DMS114 treated with DMSO at 0.1 percent for 48 hours (cell line): ENCODE measurements at regions not wholly inside any gene's neighbourhood (a gene's known extent, or its start where the extent isn't known, plus 50 kb on each side); places are given as distances from the start of the nearest gene placed in this dataset.
"Not testable (repeated sequence)": the region's sequence is repeated elsewhere in the genome, so short reads cannot be mapped to it uniquely, and the experiment has no call there.

Experiments
- DNase-seq: peaks from one replicate; lab custom pipeline; 2025; ENCODE audit not compliant: unreplicated experiment; lab: John Stamatoyannopoulos, UW

- DNase-seq, result no peak
Observed at GRCh38 chr18:54433368-54433767, 75.7 kb downstream of the C18orf54 start.

GRCh38 chr18:54433857-54434256, 76.2 kb downstream of the C18orf54 start:
- no peak for DNase-seq

DNA sequence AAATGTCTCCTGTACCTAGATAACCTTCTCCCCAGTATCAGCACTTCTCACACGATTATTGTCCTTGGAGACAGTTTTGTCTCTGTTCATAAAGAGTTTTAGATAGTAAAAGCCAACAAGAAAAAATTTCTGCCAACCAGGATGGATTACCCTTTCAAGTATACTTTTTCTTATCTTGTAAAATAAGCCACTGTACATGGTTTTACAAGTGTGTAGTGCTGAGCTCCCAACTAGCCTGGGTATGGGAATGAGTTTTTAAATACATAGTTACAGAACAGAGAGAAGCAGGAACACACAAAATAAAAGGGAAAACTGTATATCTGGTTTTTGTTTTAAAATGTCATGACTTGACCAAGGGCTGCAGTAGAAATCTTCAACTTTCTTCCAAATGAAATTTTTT, 76.7 kb downstream of the C18orf54 start:
- no peak for DNase-seq

- DNase-seq, result no peak
Observed at GRCh38 chr18:54436501-54436900, 78.8 kb downstream of the C18orf54 start.

GRCh38 chr18:54440292-54440691, 82.6 kb downstream of the C18orf54 start:
- DNase-seq, result no peak

DNA sequence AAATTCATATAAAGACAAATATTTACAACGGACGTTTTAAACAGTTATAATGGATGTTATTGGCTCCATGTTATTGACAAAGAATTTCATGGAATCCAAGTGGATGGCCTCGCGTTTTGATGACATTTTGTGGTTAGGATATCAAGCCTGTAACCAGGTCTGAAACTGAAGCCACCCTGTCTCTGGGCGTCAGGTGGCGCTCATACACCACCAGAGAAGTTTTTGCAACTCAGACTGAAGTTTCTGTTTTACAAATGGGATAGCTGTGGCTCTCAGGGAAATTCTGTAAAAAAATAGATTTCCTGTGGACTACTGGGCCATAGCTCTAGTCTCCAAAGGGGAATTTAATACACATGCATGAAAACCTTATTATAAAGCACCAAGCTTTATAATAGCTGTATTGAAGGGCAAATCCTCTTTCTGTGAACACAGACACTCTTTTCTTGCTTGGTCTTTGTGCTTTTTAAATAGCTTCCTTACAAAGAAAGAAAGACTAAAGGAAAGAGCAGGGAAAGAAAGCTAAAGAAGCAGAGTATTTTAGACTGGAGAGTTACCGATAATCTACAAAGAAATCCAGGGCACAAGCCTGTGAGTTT, 86.7 kb downstream of the C18orf54 start:
- DNase-seq, result peak; percentile 42

DNA sequence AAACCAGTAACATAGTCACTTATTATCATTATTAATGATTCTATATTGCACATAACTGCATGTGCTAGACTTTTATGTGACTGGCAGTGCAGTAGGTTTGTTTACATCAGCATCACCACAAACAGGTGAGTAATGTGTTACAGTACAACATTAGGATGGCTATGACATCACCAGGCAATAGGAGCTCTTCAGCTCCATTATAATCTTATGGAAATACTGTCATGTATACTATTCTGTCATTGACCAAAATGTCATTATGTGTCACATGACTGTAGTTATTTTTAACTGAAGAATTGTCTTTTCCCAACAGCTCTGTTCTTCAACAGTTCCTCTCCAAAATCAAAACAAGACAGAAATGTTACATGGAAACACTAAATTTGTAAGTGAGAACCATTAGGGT, 96.3 kb downstream of the C18orf54 start:
- DNase-seq, result no peak

DNA sequence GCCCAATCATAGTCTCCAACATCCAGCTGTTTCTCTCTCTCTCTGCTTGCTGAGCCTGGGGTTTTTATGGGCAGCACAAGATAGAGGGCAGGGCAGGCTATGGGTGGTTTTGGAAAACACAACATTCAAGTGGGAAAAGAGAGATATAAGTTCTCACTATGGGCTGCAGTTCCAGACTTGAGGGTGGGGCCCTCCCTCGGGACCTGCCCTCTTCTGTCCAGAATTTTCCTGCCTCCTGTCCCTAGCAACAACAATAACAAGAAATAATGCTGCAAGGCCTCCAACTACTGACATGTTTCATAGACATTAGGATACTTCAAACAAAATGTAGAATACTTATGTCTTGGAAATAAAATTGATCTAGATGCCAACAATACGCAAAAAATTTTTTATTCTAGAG, 107.8 kb downstream of the C18orf54 start:
- DNase-seq, result no peak

GRCh38 chr18:54466248-54467005, 108.7 kb downstream of the C18orf54 start:
- DNase-seq, result no peak

- no peak for DNase-seq
Observed at GRCh38 chr18:54479365-54479764, 111.7 kb upstream of the DYNAP start.

- no peak for DNase-seq
Observed at GRCh38 chr18:54480616-54481015, 110.4 kb upstream of the DYNAP start.

GRCh38 chr18:54502451-54502850, 88.6 kb upstream of the DYNAP start:
- not testable (repeated sequence) for DNase-seq

GRCh38 chr18:54503131-54503894, 87.7 kb upstream of the DYNAP start:
- DNase-seq, result no peak

- DNase-seq, result no peak
Observed at GRCh38 chr18:54506516-54507261, 84.4 kb upstream of the DYNAP start.

DNA sequence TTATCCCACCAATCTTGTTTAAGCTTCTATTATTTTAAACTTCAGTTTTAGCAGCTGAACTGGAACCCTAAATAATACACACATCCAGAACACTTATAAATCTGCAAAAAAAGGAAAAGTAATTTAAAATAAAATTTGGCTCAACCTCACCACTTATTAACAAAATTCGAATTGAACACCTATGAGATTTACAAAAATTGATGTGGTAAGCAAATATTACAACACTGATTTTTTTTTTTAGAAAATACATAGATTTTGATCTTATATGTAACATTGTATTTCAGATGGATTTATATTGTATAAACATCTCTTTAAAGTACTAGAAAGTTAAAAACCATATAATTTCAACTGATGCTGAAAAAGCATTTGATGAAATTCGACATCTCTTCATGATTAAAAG, 81.3 kb upstream of the DYNAP start:
- no peak for DNase-seq

DNA sequence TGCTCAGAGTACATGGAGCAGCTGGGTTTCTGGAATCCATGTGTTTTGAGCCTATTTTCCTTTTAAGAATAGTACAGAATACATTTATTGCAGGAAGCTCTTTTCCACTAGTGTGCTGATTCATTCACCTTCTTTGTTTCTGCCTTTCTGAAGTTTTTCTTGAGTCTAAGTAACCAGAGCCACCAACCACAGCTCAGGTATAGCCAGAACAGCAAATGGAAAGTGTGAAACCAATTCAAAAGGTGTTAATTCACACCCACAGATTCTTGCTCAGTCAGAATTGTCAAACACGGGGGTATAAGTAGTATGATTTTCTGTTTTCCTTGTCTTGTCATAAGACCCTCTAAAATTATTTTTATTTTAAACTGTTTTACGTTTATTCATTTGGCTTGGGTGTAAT, 75.9 kb upstream of the DYNAP start:
- DNase-seq, result no peak

DNA sequence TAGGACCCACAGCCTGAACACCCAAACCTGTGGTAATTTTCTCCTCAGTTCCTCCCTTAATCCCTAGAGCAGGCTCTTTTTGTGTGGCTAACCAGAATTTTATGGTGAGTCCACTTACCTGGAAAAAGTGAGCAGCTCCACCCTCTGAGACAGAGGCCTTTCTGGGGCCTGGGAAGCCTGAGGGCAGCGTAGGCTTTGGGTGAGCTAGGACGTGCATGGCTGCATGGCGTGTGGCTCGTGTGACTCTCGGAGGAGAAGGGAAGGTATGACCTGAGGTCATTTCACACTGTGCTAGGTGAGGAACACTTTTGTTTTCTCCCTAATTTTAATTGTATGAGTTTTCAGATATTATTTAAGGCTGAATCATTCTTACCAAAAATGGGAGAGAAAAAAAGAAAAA, 73.5 kb upstream of the DYNAP start:
- no peak for DNase-seq

- DNase-seq, result no peak
Observed at GRCh38 chr18:54521846-54522245, 69.2 kb upstream of the DYNAP start.

GRCh38 chr18:54528942-54529376, 62.1 kb upstream of the DYNAP start:
- DNase-seq, result no peak

GRCh38 chr18:54529444-54529843, 61.6 kb upstream of the DYNAP start:
- no peak for DNase-seq

- DNase-seq, result no peak
Observed at GRCh38 chr18:54530285-54530684, 60.8 kb upstream of the DYNAP start.
